HG03521 (cell line): ENCODE measurements at regions not wholly inside any gene's neighbourhood (a gene's known extent, or its start where the extent isn't known, plus 50 kb on each side); places are given as distances from the start of the nearest gene placed in this dataset.
"Not testable (repeated sequence)": the region's sequence is repeated elsewhere in the genome, so short reads cannot be mapped to it uniquely, and the experiment has no call there.

Experiments
- ATAC-seq: cut with Tn5 transposase; IDR thresholded peaks from one replicate; pipeline ENCODE4 v1.9.1; 2021; ENCODE audit warnings: mild to moderate bottlenecking, moderate library complexity; ENCODE audit not compliant: unreplicated experiment

DNA sequence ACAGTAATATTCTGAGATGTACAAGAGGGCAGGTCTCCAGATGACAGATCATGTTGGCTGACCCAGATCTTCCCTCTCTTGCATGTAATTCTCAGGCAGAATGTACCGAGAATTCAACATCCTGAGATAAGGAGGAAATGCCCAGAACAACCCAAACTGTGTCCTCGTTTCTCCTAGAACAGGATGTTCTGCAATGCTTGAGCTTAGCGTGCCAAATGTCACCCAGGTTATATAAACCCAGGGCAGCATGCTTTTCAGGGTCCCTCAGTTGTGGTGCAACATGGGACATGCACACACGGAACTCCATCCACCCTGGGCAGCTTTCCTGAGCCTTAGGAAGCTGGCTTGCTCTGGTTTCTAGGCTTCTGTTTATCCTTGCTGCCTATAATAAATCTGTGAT is 102.1 kb upstream of the CMC1 start:
- no peak for ATAC-seq

DNA sequence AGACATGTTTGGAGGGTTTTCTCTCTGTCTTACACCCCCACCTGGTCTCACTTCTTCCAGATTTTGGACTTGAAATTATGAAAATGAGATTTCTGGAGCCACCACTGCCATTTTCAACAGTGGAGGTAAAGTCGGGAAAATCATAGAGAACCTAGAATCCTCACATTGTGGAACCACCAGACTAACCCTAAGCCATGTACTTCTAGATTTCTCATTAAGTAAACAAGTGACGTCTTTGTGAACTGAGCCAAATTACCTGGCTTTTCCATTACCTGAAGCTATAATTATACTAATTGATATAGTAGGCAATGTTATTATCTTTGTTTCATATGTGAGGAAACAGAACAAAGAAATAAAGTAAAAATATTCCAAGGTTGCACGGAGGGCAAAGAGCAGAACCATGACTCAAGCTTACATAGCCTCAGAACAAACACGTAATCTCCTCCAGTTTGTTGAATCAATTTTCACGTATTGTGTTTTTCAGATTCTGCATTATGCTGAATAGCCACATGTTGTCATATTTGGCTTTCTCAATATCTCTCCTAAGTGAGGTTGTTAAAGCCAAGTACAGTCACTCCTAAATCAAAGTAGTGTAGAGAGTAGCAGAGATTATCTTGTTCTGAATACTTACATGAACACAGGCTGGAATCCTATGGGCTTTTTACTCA is 101.3 kb upstream of the CMC1 start:
- ATAC-seq: no peak

DNA sequence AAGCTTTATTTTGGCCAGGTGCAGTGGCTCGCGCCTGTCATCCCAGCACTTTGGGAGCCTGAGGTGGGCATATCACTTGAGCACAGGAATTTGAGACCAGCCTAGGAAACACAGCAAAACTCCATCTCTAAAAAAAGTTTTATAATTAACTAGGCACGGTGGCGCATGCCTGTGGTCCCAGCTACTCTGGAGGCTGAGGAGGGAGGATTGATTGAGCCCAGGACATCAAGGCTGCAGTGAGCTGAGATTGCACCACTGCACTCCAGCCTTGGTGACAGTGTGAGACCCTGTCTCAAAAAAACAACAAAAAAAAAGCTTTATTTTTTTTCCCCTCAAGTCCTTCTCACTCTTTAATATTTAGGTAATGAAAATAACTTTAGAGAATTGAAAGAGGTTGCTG is 100.8 kb upstream of the CMC1 start:
- ATAC-seq: no peak

DNA sequence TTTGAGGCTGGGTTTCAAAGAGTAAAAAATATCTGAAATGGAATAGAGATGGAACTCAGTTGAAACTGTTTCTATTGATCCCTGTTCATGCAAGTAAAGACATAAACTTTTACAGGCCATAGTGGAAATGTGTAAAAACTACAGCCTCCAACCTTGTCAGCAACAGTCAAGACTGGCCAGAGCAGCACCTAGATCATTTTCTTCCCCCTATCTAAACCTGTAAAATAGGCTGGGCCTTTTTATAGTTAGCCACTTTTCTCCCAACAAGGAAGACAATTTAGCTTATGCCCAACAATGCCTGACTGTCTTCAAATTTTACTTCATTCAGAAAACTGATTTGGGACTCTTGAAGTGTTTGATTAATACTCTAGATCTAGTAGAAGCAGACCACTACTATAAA is 91.5 kb upstream of the CMC1 start:
- no peak for ATAC-seq

DNA sequence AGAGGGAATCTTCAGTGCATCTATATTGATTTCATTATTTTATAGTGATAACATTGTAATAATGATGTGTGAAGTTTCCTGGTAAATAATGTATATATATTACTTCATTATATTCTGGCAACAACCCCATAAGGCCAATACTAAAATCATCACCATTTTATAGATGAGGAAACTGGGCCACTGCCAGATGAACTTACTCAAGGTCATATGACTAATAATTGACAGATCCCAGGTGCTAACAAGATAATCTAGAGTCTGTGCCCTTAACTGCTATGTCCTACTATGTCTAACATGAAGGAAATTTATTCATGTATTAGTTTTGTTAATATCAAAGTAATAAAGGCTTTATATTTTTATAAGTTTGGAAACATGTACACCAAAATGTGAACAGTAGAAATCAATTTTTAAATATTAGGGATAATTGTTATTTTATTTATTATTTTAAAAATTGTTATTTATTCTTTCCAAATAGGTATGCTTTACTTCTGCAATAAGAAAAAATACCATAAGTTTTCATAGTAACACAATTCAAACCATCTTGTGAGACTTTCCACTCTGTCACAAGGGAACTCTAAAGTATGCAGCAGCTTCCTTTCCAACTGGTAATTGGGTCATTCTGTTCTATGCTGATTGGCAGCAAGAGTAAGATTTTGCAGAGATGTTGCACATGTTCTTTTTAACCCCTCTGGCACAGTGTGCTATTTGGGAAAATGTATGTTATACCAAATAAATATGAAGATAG is 90.8 kb upstream of the CMC1 start:
- no peak for ATAC-seq

DNA sequence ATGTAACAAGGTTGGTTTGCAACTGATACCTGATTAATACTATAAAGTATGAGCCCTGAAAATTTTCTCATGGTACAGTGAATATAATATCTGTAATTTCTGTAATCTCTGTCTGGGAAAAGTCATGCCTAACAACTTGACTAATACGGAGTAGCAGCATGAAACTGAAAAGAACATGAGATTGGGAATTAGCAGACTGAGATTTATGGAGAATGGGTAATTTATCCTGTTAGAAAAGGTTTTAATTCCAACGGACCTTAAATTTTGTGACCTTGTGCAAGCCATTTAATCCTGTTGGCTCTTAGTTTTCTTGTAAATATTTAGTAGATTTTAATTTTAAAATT is 90.2 kb upstream of the CMC1 start:
- no peak for ATAC-seq

DNA sequence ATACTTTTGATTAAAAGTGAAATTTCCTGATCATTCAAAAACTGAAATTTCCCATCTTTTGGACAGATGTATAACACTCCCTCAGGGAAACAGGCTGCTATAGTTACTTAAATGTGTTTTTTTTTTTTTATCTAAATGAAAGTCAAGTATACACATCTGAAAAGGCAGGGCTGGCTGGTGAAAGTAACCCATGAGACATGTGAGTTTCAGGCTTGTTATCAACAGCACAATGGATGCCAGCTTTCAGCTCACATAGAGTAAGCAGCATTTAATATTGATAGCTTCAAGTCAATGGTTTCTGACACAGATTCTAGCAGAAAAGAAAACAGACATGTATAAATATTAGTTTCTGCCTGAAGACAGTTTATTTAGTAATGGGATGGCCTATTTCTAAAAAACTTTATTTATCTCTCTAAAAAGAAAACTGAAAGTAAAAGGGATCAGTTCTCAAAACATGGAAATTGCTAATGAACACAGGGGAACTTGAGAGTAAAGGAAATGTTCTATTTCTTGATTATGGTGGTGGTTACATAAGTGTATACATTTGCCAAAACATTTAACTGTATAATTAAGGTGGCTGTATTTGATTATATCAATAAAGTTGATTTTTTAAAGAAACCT is 89.7 kb upstream of the CMC1 start:
- ATAC-seq: peak; percentile 71

DNA sequence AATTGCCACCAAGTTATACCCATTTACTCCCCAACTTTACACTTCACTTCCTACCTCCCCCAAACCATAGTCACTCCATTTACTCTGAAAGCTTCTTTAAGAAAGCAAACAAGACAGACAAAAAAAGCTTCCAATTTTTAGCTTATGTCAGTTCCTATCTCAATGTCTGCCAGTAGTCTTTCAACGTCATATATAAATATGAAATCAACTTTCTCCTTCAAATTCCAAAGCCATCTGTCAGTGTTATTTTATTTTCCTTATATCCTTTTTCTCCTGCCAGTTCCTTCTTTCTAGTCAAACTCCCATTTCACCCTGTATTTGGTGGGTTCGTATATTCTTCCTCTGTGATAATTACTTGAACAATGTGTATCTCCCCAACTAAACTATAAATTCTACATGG is 85.8 kb upstream of the CMC1 start:
- no peak for ATAC-seq

DNA sequence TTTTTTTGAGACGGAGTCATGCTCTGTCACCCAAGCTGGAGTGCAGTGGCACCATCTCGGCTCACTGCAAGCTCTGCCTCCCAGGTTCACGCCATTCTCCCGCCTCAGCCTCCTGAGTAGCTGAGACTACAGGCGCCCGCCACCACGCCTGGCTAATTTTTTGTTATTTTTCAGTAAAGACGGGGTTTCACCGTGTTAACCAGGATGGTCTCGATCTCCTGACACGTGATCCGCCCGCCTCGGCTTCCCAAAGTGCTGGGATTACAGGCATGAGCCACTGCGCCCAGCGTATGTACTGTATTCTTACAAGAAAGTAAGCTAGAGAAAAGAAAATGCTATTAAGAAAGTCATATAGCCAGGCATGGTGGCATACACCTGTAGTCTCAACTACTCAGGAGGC is 84.8 kb upstream of the CMC1 start:
- ATAC-seq: not testable (repeated sequence)

DNA sequence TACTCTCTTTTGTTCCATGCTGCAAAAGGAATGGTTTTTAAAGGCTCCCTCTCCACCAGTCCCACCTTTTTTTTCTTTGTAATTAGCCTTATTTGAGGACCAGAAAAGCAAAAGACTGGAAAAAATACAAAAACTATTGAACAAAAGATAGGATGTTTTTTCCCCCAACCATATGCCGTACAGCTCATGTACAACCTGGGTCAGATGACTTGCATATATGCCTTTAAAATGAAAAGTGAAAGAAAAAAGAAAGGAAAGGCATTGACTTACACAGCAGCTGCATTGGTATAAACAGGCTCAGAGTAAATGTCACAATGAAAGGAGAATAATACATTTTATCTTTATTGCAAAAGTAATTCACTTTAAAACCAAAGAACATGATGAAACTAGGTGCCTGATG is 69.5 kb upstream of the CMC1 start:
- no peak for ATAC-seq

DNA sequence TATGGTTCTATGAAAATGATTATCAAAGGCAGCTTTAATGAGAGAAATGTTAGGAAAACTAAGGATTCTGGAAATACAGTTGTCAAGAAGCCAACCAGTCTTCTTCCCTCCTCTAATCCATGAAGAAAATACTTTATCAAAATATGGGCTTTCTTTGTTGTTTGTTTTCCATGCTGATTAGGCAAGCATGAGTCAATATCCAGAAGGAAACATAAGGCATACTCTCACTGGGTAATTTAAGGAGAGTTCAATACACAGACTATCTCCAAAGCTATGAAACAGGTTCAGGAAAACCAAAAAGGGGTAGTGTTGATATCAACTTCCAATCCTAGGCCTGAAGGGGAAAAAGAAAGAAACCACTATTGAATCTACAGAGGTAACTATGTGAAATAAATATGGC is 68.7 kb upstream of the CMC1 start:
- ATAC-seq: no peak

DNA sequence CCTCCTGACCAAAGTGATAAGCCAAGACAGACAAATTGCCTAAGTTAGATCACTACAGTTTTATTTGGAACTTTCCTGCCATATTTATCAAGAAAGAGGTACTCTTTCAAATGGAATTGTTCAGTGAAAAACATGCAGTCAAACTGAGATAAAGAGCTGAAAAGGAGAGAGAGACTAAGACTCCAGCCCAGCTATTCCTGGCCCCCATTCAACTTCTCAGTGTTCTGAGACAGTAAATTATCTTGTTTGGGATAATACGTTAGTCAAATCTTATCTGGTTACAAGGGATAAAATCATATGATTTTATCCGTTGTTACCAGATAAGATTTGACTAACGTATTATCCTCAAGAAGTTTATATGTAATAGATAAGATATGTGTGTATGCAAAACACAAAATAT is 67.6 kb upstream of the CMC1 start:
- no peak for ATAC-seq

DNA sequence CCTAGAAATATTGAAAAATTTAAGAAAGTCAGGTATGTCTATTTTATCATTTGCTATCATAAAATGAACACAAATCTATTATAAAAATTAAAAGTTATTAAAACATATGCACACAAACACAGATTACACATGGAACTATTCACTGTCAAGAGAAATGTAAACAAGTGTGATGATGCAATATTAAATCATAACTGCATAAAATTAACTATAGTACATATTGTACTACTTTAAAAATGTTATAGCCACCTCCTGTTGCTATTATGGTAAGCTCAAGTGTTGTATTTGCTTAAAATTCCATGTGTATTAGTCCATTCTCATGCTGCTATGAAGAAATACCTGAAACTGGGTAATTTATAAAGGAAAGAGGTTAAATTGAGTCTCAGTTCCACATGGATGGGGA is 54.7 kb upstream of the CMC1 start:
- no peak for ATAC-seq

DNA sequence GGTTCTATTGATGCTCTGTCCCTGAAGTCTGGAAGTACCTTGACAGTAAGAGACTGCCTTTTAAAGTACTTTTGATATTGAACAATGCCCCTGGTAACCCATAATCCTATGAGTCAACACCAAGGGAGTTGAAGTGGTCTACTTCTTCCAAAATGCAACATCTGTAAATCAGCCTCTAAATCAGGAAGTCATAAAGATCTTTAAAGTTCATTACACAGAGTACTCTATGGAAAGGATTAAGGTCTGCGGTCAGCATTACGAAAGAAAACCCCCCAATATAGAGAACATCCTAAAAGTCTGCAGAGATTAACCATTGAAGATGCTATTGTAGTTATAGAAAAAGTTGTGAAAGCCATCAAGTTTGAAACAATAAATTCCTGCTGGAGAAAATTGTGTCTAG is 52.7 kb upstream of the CMC1 start:
- no peak for ATAC-seq

DNA sequence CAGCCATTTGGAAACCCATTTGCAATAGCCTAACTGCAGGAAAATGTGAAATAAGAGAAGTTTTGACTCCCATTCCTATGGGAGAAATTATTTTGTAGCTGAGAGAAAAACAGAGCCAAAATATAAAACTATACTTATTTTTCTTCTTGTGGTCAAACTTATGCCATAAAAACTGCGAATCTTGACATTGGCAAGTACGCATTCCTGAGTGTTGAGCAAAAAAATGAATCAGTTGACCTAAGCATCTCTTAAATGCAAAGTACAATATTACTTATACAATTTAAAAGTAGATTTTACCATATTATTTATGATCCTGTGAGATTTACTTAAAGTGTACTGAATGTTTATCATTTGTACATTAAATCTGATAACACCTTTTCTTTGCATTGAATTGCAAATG is 50.1 kb upstream of the CMC1 start:
- ATAC-seq: no peak
